Peyer's patch (tissue), 4 donors: ENCODE measurements at regions not wholly inside any gene's neighbourhood (a gene's known extent, or its start where the extent isn't known, plus 50 kb on each side); places are given as distances from the start of the nearest gene placed in this dataset.

Experiments
- DNase-seq, 3 donors: peaks; one replicate each; pipeline ENCODE4 v3.0.0-alpha.2; 2017 to 2019
- H3K27ac ChIP-seq, 4 donors: fragments of 200-600 bp; sonication (generic); one replicate each; pipeline ENCODE4 v1.5.1; 2016 to 2019
- H3K27me3 ChIP-seq, 2 donors: fragments of 200-600 bp; sonication (generic); one replicate each; pipeline ENCODE4 v1.5.1; 2019
- H3K36me3 ChIP-seq, 3 donors: fragments of 200-600 bp; sonication (generic); one replicate each; pipeline ENCODE4 v1.5.1; 2016 to 2019
- H3K4me1 ChIP-seq, 4 donors: fragments of 200-600 bp; sonication (generic); one replicate each; pipeline ENCODE4 v1.5.1; 2016 to 2019
- H3K4me3 ChIP-seq, 4 donors: fragments of 200-600 bp; sonication (generic); 1 replicate in 3 of 4; 2 replicates in 1 of 4; pipeline ENCODE4 v1.5.1; 2016 to 2019; ENCODE audit warnings: mild to moderate bottlenecking in 1 of 4
- H3K9me3 ChIP-seq, 4 donors: fragments of 200-600 bp; sonication (generic); one replicate each; pipeline ENCODE4 v1.5.1; 2016 to 2019; ENCODE audit warnings: mild to moderate bottlenecking in 1 of 4
- CTCF ChIP-seq, 6 experiments: fragments of 450-650 bp in 4 of 6; fragments of 200-600 bp in 2 of 6; sonication (generic) in 1 of 6; IDR thresholded peaks; one replicate each; pipeline ENCODE4 v1.5.1; 2017 to 2019; ENCODE audit warnings: antibody characterized with exemption in 6 of 6, mild to moderate bottlenecking in 3 of 6, moderate library complexity in 1 of 6
- POLR2A ChIP-seq, 2 donors: fragments of 450-650 bp; IDR thresholded peaks; one replicate each; pipeline ENCODE4 v1.5.1; 2017; ENCODE audit warnings: antibody characterized with exemption in 2 of 2, mild to moderate bottlenecking in 2 of 2, moderate library complexity in 2 of 2

GRCh38 chr1:96346719-96347118 is 374.9 kb upstream of the PTBP2 start:
- Histone ChIP-seq H3K9me3 (no peaks in the 10 kb centered on the region), H3K27ac (no peak overlapping the region), H3K4me1 (no peaks in the 10 kb centered on the region), H3K27me3 (no peaks in the 10 kb centered on the region), H3K36me3 (no peaks in the 10 kb centered on the region), H3K4me3 (no peak overlapping the region)
- DNase-seq = no peak
- no peak for TF ChIP-seq POLR2A (IDR thresholded peaks at IDR 0.05)
- no peak for TF ChIP-seq CTCF (IDR thresholded peaks at IDR 0.05)

GRCh38 chr1:96349896-96350295 is 371.7 kb upstream of the PTBP2 start:
- H3K27me3 ChIP-seq = no peaks in the 10 kb centered on the region
- no peak for TF ChIP-seq POLR2A (IDR thresholded peaks at IDR 0.05)
- no peak for TF ChIP-seq CTCF (IDR thresholded peaks at IDR 0.05)
- H3K27ac ChIP-seq = no peak overlapping the region
- H3K4me1 ChIP-seq = no peaks in the 10 kb centered on the region
- no peak for DNase-seq
- H3K4me3 ChIP-seq = no peak overlapping the region
- H3K9me3 ChIP-seq = no peaks in the 10 kb centered on the region
- H3K36me3 ChIP-seq = no peaks in the 10 kb centered on the region

- no peaks in the 10 kb centered on the region for H3K9me3 ChIP-seq
- H3K27ac ChIP-seq = no peak overlapping the region
- DNase-seq = no peak
- no peak overlapping the region for H3K4me3 ChIP-seq
- H3K4me1 ChIP-seq = no peaks in the 10 kb centered on the region
- no peaks in the 10 kb centered on the region for H3K36me3 ChIP-seq
- TF ChIP-seq CTCF (IDR thresholded peaks at IDR 0.05) (no peak), POLR2A (IDR thresholded peaks at IDR 0.05) (no peak)
- H3K27me3 ChIP-seq = no peaks in the 10 kb centered on the region
Observed at GRCh38 chr1:96352733-96353132, 368.9 kb upstream of the PTBP2 start.

GRCh38 chr1:96355521-96355920 is 366.1 kb upstream of the PTBP2 start:
- H3K27me3 ChIP-seq = no peaks in the 10 kb centered on the region
- no peak for DNase-seq
- H3K4me3 ChIP-seq = no peak overlapping the region
- H3K27ac ChIP-seq = no peak overlapping the region
- H3K4me1 ChIP-seq = no peaks in the 10 kb centered on the region
- TF ChIP-seq POLR2A (IDR thresholded peaks at IDR 0.05) = no peak
- TF ChIP-seq CTCF (IDR thresholded peaks at IDR 0.05) = no peak
- H3K9me3 ChIP-seq = no peaks in the 10 kb centered on the region
- H3K36me3 ChIP-seq = no peaks in the 10 kb centered on the region

GRCh38 chr1:96355961-96356360 is 365.6 kb upstream of the PTBP2 start:
- Histone ChIP-seq H3K27ac (no peak overlapping the region), H3K9me3 (no peaks in the 10 kb centered on the region), H3K4me1 (no peaks in the 10 kb centered on the region), H3K36me3 (no peaks in the 10 kb centered on the region), H3K27me3 (no peaks in the 10 kb centered on the region), H3K4me3 (no peak overlapping the region)
- DNase-seq = no peak
- no peak for TF ChIP-seq POLR2A (IDR thresholded peaks at IDR 0.05)
- no peak for TF ChIP-seq CTCF (IDR thresholded peaks at IDR 0.05)

GRCh38 chr1:96357141-96357765 is 364.3 kb upstream of the PTBP2 start:
- Histone ChIP-seq H3K27me3 (no peaks in the 10 kb centered on the region), H3K9me3 (no peaks in the 10 kb centered on the region), H3K4me1 (no peaks in the 10 kb centered on the region), H3K4me3 (no peak overlapping the region), H3K36me3 (no peaks in the 10 kb centered on the region), H3K27ac (no peak overlapping the region)
- TF ChIP-seq CTCF (IDR thresholded peaks at IDR 0.05) (no peak), POLR2A (IDR thresholded peaks at IDR 0.05) (no peak)
- no peak for DNase-seq
